HFF-Myc (cell line): ENCODE measurements at regions not wholly inside any gene's neighbourhood (a gene's known extent, or its start where the extent isn't known, plus 50 kb on each side); places are given as distances from the start of the nearest gene placed in this dataset.

Experiments
- DNase-seq: peaks from one replicate; pipeline ENCODE4 v3.0.0-alpha.2; 2011; ENCODE audit warnings: low read depth; ENCODE audit errors: extremely low read depth
- H3K4me3 ChIP-seq: replicated peaks from 2 replicates; pipeline ENCODE4 v1.5.1; 2011; ENCODE audit warnings: low read depth, mild to moderate bottlenecking, control low read depth, low read length
- CTCF ChIP-seq: IDR thresholded peaks from 2 replicates; pipeline ENCODE4 v1.5.1; 2012; ENCODE audit warnings: mild to moderate bottlenecking, low read depth, low read length, control low read depth; ENCODE audit errors: missing control alignments

- no peak overlapping the region for H3K4me3 ChIP-seq
- no peak for DNase-seq
- TF ChIP-seq CTCF = no peak
Measured at GRCh38 chr2:58922245-58922644, 681.1 kb upstream of the FANCL start.

- TF ChIP-seq CTCF = no peak
- no peak overlapping the region for H3K4me3 ChIP-seq
- DNase-seq = no peak
Measured at GRCh38 chr2:58921676-58922075, 680.6 kb upstream of the FANCL start.

GRCh38 chr2:58920001-58920400, 678.9 kb upstream of the FANCL start:
- H3K4me3 ChIP-seq = no peak overlapping the region
- DNase-seq = no peak
- no peak for TF ChIP-seq CTCF

- H3K4me3 ChIP-seq = no peak overlapping the region
- no peak for TF ChIP-seq CTCF
- DNase-seq = no peak
Measured at GRCh38 chr2:58919316-58919715, 678.2 kb upstream of the FANCL start.

GRCh38 chr2:58918141-58918540, 677.0 kb upstream of the FANCL start:
- TF ChIP-seq CTCF = no peak
- H3K4me3 ChIP-seq = no peak overlapping the region
- DNase-seq = no peak

GRCh38 chr2:58917596-58917995, 676.5 kb upstream of the FANCL start:
- no peak for TF ChIP-seq CTCF
- H3K4me3 ChIP-seq = no peak overlapping the region
- DNase-seq = no peak

GRCh38 chr2:58916063-58916462, 674.9 kb upstream of the FANCL start:
- TF ChIP-seq CTCF = no peak
- no peak for DNase-seq
- no peak overlapping the region for H3K4me3 ChIP-seq
